H1 (cell line): ENCODE measurements at regions not wholly inside any gene's neighbourhood (a gene's known extent, or its start where the extent isn't known, plus 50 kb on each side); places are given as distances from the start of the nearest gene placed in this dataset.
A peak's percentile ranks its signal among the peaks of the same experiment; 100 is the strongest.

ENCODE experiments used
- CTCF ChIA-PET: fragments of 300-600 bp; sonication (Branson Sonifier 250); formaldehyde crosslinking; loops from one replicate; lab custom pipeline; 2021; ENCODE audit not compliant: partially characterized antibody; lab: Charles Lee
- POLR2A ChIA-PET: fragments of 300-600 bp; sonication (Branson Sonifier 250); formaldehyde crosslinking; loops from one replicate; lab custom pipeline; 2021; ENCODE audit warnings: inconsistent platforms; ENCODE audit not compliant: partially characterized antibody; lab: Charles Lee
- DNase-seq, 2 experiments: peaks; one replicate each; pipeline versions ENCODE4 v3.0.0 to v3.0.0-alpha.2; 2010 to 2022; ENCODE audit warnings: low spot score in 2 of 2, low read depth in 1 of 2, mixed read lengths in 1 of 2
- FAIRE-seq: peaks from 2 replicates; lab custom pipeline; 2011; peaks lifted over from hg19 to GRCh38; lab: Jason Lieb, UNC
- H2AFZ ChIP-seq: 2 replicates; pipeline ENCODE4 v1.8.1; 2012; ENCODE audit warnings: low read length, inconsistent platforms
- H2AK5ac ChIP-seq: 2 replicates; pipeline ENCODE4 v1.6.1; 2013; ENCODE audit warnings: low read depth, low read length
- H2BK120ac ChIP-seq: replicated peaks from 2 replicates; pipeline ENCODE3; 2013; ENCODE audit warnings: low read depth, low read length, inconsistent platforms
- H2BK12ac ChIP-seq: 2 replicates; pipeline ENCODE4 v1.6.1; 2013; ENCODE audit warnings: low read depth, low read length
- H2BK15ac ChIP-seq: 2 replicates; pipeline ENCODE4 v1.6.1; 2013; ENCODE audit warnings: low read length
- H2BK20ac ChIP-seq: 2 replicates; pipeline ENCODE4 v1.6.1; 2013; ENCODE audit warnings: low read length
- H2BK5ac ChIP-seq: 2 replicates; pipeline ENCODE4 v1.6.1; 2013; ENCODE audit warnings: low read depth, low read length
- H3K14ac ChIP-seq: 2 replicates; pipeline ENCODE4 v1.6.1; 2013; ENCODE audit warnings: inconsistent platforms; ENCODE audit not compliant: insufficient read length
- H3K18ac ChIP-seq: 2 replicates; pipeline ENCODE4 v1.6.1; 2013; ENCODE audit warnings: low read length; ENCODE audit errors: extremely low read depth
- H3K23ac ChIP-seq: 2 replicates; pipeline ENCODE4 v1.6.1; 2013; ENCODE audit warnings: inconsistent platforms; ENCODE audit not compliant: insufficient read length
- H3K23me2 ChIP-seq: 2 replicates; pipeline ENCODE4 v1.6.1; 2013; ENCODE audit warnings: low read depth, low read length
- H3K27ac ChIP-seq: 2 replicates; pipeline ENCODE4 v1.6.1; 2011; ENCODE audit warnings: low read depth, low read length, inconsistent platforms
- H3K27me3 ChIP-seq, 4 experiments: replicated peaks in 1 of 4; 1 replicate in 1 of 4; 2 replicates in 3 of 4; pipeline versions ENCODE4 v1.6.1 to v1.8.1; 2011 to 2013; ENCODE audit warnings: low read length in 3 of 4, mild to moderate bottlenecking in 3 of 4, inconsistent platforms in 2 of 4, mixed read lengths in 2 of 4, moderate library complexity in 1 of 4; ENCODE audit not compliant: control insufficient read depth in 3 of 4, insufficient read depth in 3 of 4; ENCODE audit errors: extremely low read depth in 1 of 4
- H3K36me3 ChIP-seq, 4 experiments: 2 replicates each; pipeline versions ENCODE4 v1.6.1 to v1.8.1; 2011 to 2013; ENCODE audit warnings: mild to moderate bottlenecking in 4 of 4, low read length in 3 of 4, moderate library complexity in 2 of 4, control low read depth in 1 of 4, inconsistent platforms in 1 of 4; ENCODE audit not compliant: insufficient read depth in 4 of 4, control insufficient read depth in 2 of 4
- H3K4ac ChIP-seq: replicated peaks from 2 replicates; pipeline ENCODE3; 2013; ENCODE audit warnings: low read length, low read depth, mixed read lengths, inconsistent platforms; ENCODE audit not compliant: insufficient read length
- H3K4me1 ChIP-seq, 4 experiments: replicated peaks in 1 of 4; 1 replicate in 1 of 4; 2 replicates in 3 of 4; pipeline versions ENCODE4 v1.6.1 to v1.8.1; 2011 to 2013; ENCODE audit warnings: low read length in 3 of 4, inconsistent platforms in 2 of 4, mixed read lengths in 1 of 4; ENCODE audit not compliant: insufficient read depth in 4 of 4, control insufficient read depth in 3 of 4
- H3K4me2 ChIP-seq, 2 experiments: 2 replicates each; pipeline versions ENCODE4 v1.6.1 to v1.8.1; 2011 to 2013; ENCODE audit warnings: low read depth in 2 of 2, low read length in 2 of 2, control low read depth in 1 of 2, inconsistent platforms in 1 of 2, mild to moderate bottlenecking in 1 of 2; ENCODE audit not compliant: insufficient read depth in 1 of 2
- H3K4me3 ChIP-seq, 4 experiments: fragments of 200-600, 300-600 bp in 1 of 4; sonication (generic), shearing (Covaris generic), sonication (Bioruptor Twin) in 1 of 4; 2 replicates each; pipeline versions ENCODE4 v1.5.1 to v1.8.1; 2011 to 2016; ENCODE audit warnings: low read length in 4 of 4, low read depth in 3 of 4, control low read depth in 2 of 4, inconsistent platforms in 2 of 4, mild to moderate bottlenecking in 2 of 4, mixed read lengths in 1 of 4, moderate library complexity in 1 of 4; ENCODE audit not compliant: insufficient read depth in 2 of 4; ENCODE audit errors: extremely low read depth in 1 of 4
- H3K56ac ChIP-seq: replicated peaks from 2 replicates; pipeline ENCODE3; 2013; ENCODE audit warnings: low read depth, mild to moderate bottlenecking, mixed read lengths, low read length, inconsistent platforms; ENCODE audit not compliant: insufficient read length
- H3K79me1 ChIP-seq: 2 replicates; pipeline ENCODE4 v1.6.1; 2013; ENCODE audit warnings: low read depth, low read length, control low read depth
- H3K79me2 ChIP-seq, 2 experiments: 2 replicates each; pipeline versions ENCODE4 v1.6.1 to v1.8.1; 2012 to 2013; ENCODE audit warnings: low read length in 2 of 2, mild to moderate bottlenecking in 2 of 2, inconsistent platforms in 1 of 2; ENCODE audit not compliant: insufficient read depth in 2 of 2, control insufficient read depth in 1 of 2
- H3K9ac ChIP-seq, 4 experiments: replicated peaks in 1 of 4; 1 replicate in 1 of 4; 2 replicates in 3 of 4; pipeline versions ENCODE4 v1.6.1 to v1.8.1; 2011 to 2013; ENCODE audit warnings: low read depth in 3 of 4, low read length in 3 of 4, control low read depth in 2 of 4, mild to moderate bottlenecking in 2 of 4, moderate library complexity in 2 of 4, inconsistent platforms in 1 of 4; ENCODE audit errors: extremely low read depth in 1 of 4
- H3K9me3 ChIP-seq, 2 experiments: 2 replicates each; pipeline versions ENCODE4 v1.6.1 to v1.8.1; 2012 to 2013; ENCODE audit warnings: mild to moderate bottlenecking in 2 of 2, moderate library complexity in 2 of 2, control low read depth in 1 of 2, inconsistent platforms in 1 of 2, low read depth in 1 of 2, low read length in 1 of 2, mixed read lengths in 1 of 2; ENCODE audit not compliant: insufficient read depth in 2 of 2
- H4K20me1 ChIP-seq, 2 experiments: replicated peaks in 1 of 2; 2 replicates each; pipeline versions ENCODE3 to v1.8.1; 2011 to 2013; ENCODE audit warnings: inconsistent platforms in 2 of 2, low read length in 2 of 2, mild to moderate bottlenecking in 1 of 2; ENCODE audit not compliant: insufficient read depth in 2 of 2, control insufficient read depth in 1 of 2
- H4K5ac ChIP-seq: 2 replicates; pipeline ENCODE4 v1.6.1; 2013; ENCODE audit warnings: low read length, low read depth, mixed read lengths, inconsistent platforms; ENCODE audit not compliant: insufficient read length
- H4K8ac ChIP-seq: 2 replicates; pipeline ENCODE4 v1.8.0; 2013; ENCODE audit warnings: mild to moderate bottlenecking, moderate library complexity, low read length, inconsistent platforms; ENCODE audit not compliant: insufficient read depth; ENCODE audit errors: extremely low read depth
- H4K91ac ChIP-seq: replicated peaks from 2 replicates; pipeline ENCODE3; 2013; ENCODE audit warnings: low read length, mixed read lengths, inconsistent platforms; ENCODE audit not compliant: insufficient read length
- CHD2 ChIP-seq: IDR thresholded peaks from 2 replicates; pipeline ENCODE4 v1.6.1; 2012; ENCODE audit warnings: low read length, improper control_type of control experiment
- EGR1 ChIP-seq: IDR thresholded peaks from 2 replicates; pipeline ENCODE4 v1.6.1; 2011; ENCODE audit warnings: low read depth, low read length, borderline replicate concordance
- RXRA ChIP-seq: IDR thresholded peaks from 2 replicates; pipeline ENCODE4 v1.6.1; 2011; ENCODE audit warnings: low read depth, mild to moderate bottlenecking, low read length, moderate library complexity; ENCODE audit not compliant: insufficient read depth
- TAF7 ChIP-seq: optimal IDR thresholded peaks from 2 replicates; pipeline ENCODE3; 2011; ENCODE audit warnings: low read depth, mild to moderate bottlenecking, inconsistent platforms, low read length, moderate library complexity, borderline replicate concordance
- TBP ChIP-seq: IDR thresholded peaks from 2 replicates; pipeline ENCODE4 v1.6.1; 2011; ENCODE audit warnings: low read depth, low read length, improper control_type of control experiment
- WGBS, 2 experiments: shearing (Covaris generic) in 1 of 2; methylation state at CpG; one replicate each; pipeline versions ENCODE4 v1.1.6 to v1.1.7; 2013 to 2015; ENCODE audit warnings: low lambda C conversion rate in 2 of 2, mixed read lengths in 2 of 2, inconsistent platforms in 1 of 2, low coverage in 1 of 2, missing lambda C conversion rate in 1 of 2; ENCODE audit not compliant: insufficient replicate concordance in 2 of 2, insufficient coverage in 1 of 2, insufficient read length in 1 of 2; ENCODE audit errors: extremely low coverage in 1 of 2, missing lambda C conversion rate in 1 of 2; 5-methylcytosine and 5-hydroxymethylcytosine counted together
- TF ChIP-seq, protein P1 (sequence below): IDR thresholded peaks from 2 replicates; pipeline ENCODE4 v1.6.1; 2011; ENCODE audit warnings: low read depth, mild to moderate bottlenecking, low read length; ENCODE audit not compliant: insufficient read depth
- TF ChIP-seq, protein P2 (sequence below): IDR thresholded peaks from 2 replicates; pipeline ENCODE4 v1.6.1; 2012; ENCODE audit warnings: low read length, inconsistent platforms
- TF ChIP-seq, protein P3 (sequence below), 3 experiments: IDR thresholded peaks; 1 replicate in 2 of 3; 2 replicates in 1 of 3; pipeline versions ENCODE4 v1.5.1 to v1.6.1; 2011; ENCODE audit warnings: low read length in 3 of 3, mild to moderate bottlenecking in 3 of 3, inconsistent platforms in 2 of 3, low read depth in 1 of 3, moderate library complexity in 1 of 3; ENCODE audit not compliant: insufficient read depth in 1 of 3; ENCODE audit errors: control extremely low read depth in 1 of 3

DNA sequence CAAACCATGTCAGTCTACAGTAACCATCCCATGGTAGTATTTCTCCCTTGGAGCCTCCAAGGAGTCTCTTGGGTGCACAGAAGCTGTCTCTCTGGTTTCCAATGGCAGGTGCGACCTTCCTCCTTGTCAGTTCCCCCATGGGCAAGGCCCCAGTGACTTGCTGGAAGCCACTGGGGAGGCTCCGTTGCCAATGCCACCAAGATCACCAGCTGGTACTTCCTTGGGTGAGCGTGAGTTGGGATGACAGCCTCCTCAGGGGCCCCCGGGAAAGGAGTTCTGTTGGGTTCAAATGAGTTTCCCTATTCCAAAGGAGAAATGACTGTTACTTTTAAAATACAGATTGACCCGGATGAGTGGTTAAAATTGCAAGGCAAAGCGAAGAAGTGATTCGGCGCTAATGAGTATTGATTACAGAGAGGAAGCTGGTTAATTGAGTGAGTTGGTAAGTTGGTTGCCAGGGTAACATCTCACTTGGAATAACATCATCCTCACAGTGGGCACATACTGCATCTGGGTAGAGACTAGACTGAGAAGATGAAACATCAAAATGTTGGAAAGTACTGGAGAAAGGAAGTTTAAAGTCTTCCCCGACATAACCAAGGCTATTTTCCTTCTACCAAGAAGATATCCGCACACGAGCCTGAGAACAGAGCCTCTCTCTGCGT lies 53.0 kb upstream of the LAPTM5 start:
- H2BK15ac ChIP-seq = no peak overlapping the region
- H4K8ac ChIP-seq = no peak overlapping the region
- ChIA-PET CTCF (interaction anchor here (1.6 to 38.1 kb wide), 5 partner anchors 8 to 111 kb away, joined by 5 to 1519 read pairs (median 158); partner anchors contain the start of gene SDC3), POLR2A (interaction anchor here (0.7 to 1.5 kb wide), 2 partner anchors 43 to 88 kb away, joined by 3 read pairs; no protein-coding TSS in a partner anchor)
- H3K9ac ChIP-seq = no peak overlapping the region
- no peak overlapping the region; the same call in 1 of the 2 replicates for H2BK12ac ChIP-seq
- no peaks in the 10 kb centered on the region for H3K79me2 ChIP-seq
- no peak overlapping the region for H3K14ac ChIP-seq
- no peak overlapping the region for H3K23ac ChIP-seq
- no peaks in the 10 kb centered on the region for H3K9me3 ChIP-seq
- H3K27ac ChIP-seq = no peak overlapping the region
- H4K91ac ChIP-seq = no peak overlapping the region
- no peak overlapping the region for H3K4ac ChIP-seq
- no peaks in the 10 kb centered on the region for H3K23me2 ChIP-seq
- peak; percentile 36 for FAIRE-seq
- H4K5ac ChIP-seq = no peak overlapping the region
- no peak overlapping the region for H3K56ac ChIP-seq
- no peaks in the 10 kb centered on the region for H3K79me1 ChIP-seq
- no peak overlapping the region for H3K4me2 ChIP-seq
- H2AK5ac ChIP-seq = no peak overlapping the region
- H2AFZ ChIP-seq = no peak overlapping the region
- peaks cover 0 to 7% (median 3%) of the 10 kb centered on the region in 4 experiments; a peak in 2 of 7 replicates for H3K27me3 ChIP-seq
- no peak overlapping the region for H2BK120ac ChIP-seq
- no peaks in the 10 kb centered on the region for H3K36me3 ChIP-seq
- H3K4me1 ChIP-seq = peaks cover 5 to 22% (median 11%) of the 10 kb centered on the region in 4 experiments
- no peak overlapping the region for H2BK20ac ChIP-seq
- H3K18ac ChIP-seq = no peak overlapping the region
- no peaks in the 10 kb centered on the region for H4K20me1 ChIP-seq
- 81% methylated on average over 12 of the region's 12 CpGs; no CpG with 5 or more reads in 1 of the 2 experiments for WGBS, 2 experiments
- no peak overlapping the region for H2BK5ac ChIP-seq
- no peak for DNase-seq
- H3K4me3 ChIP-seq = no peak overlapping the region
- TF ChIP-seq, protein P1, sequence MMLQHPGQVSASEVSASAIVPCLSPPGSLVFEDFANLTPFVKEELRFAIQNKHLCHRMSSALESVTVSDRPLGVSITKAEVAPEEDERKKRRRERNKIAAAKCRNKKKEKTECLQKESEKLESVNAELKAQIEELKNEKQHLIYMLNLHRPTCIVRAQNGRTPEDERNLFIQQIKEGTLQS = no peak
- TF ChIP-seq EGR1 (no peak), CHD2 (no peak), TAF7 (no peak), TBP (no peak), RXRA (no peak)
- TF ChIP-seq, protein P2, sequence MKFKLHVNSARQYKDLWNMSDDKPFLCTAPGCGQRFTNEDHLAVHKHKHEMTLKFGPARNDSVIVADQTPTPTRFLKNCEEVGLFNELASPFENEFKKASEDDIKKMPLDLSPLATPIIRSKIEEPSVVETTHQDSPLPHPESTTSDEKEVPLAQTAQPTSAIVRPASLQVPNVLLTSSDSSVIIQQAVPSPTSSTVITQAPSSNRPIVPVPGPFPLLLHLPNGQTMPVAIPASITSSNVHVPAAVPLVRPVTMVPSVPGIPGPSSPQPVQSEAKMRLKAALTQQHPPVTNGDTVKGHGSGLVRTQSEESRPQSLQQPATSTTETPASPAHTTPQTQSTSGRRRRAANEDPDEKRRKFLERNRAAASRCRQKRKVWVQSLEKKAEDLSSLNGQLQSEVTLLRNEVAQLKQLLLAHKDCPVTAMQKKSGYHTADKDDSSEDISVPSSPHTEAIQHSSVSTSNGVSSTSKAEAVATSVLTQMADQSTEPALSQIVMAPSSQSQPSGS = no peak
- TF ChIP-seq, protein P3, sequence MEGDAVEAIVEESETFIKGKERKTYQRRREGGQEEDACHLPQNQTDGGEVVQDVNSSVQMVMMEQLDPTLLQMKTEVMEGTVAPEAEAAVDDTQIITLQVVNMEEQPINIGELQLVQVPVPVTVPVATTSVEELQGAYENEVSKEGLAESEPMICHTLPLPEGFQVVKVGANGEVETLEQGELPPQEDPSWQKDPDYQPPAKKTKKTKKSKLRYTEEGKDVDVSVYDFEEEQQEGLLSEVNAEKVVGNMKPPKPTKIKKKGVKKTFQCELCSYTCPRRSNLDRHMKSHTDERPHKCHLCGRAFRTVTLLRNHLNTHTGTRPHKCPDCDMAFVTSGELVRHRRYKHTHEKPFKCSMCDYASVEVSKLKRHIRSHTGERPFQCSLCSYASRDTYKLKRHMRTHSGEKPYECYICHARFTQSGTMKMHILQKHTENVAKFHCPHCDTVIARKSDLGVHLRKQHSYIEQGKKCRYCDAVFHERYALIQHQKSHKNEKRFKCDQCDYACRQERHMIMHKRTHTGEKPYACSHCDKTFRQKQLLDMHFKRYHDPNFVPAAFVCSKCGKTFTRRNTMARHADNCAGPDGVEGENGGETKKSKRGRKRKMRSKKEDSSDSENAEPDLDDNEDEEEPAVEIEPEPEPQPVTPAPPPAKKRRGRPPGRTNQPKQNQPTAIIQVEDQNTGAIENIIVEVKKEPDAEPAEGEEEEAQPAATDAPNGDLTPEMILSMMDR (IDR thresholded peaks at IDR 0.05; ENCODE audit: control extremely low read depth in 1 of 3, insufficient read depth in 1 of 3, low read depth in 1 of 3, low read length in 3 of 3) = no peak
